ENCODE measurements at regions not wholly inside any gene's neighbourhood (a gene's known extent, or its start where the extent isn't known, plus 50 kb on each side); places are given as distances from the start of the nearest gene placed in this dataset.

GRCh38 chr6:109896341-109896740 lies 81.8 kb upstream of the GPR6 start:
- no peak overlapping the region for H2AFZ ChIP-seq (ENCODE audit: low read depth, low read length)
- DNase-seq, result no peak

GRCh38 chr6:109897025-109897424 lies 81.1 kb upstream of the GPR6 start:
- no peak overlapping the region for H3K9ac ChIP-seq (ENCODE audit: low read depth, low read length)
- H3K4me2 ChIP-seq (ENCODE audit: insufficient read depth, low read length), result no peak overlapping the region
- H3K27ac ChIP-seq (ENCODE audit: low read length), result no peak overlapping the region
- TF ChIP-seq CTCF (IDR thresholded peaks at IDR 0.05; ENCODE audit: borderline replicate concordance, extremely low read depth, low read length, poor library complexity, severe bottlenecking) (no peak), EZH2 (IDR thresholded peaks at IDR 0.05; ENCODE audit: borderline replicate concordance, low read depth, low read length, severe bottlenecking) (no peak)
- no peak for DNase-seq
- H4K20me1 ChIP-seq (ENCODE audit: insufficient read depth, low read length), result no peaks in the 10 kb centered on the region
- H2AFZ ChIP-seq (ENCODE audit: low read depth, low read length), result no peak overlapping the region
- no peaks in the 10 kb centered on the region for H3K79me2 ChIP-seq (ENCODE audit: insufficient read depth, low read length)
- no peak for ATAC-seq (ENCODE audit: insufficient read depth, low read depth)
- H3K9me3 ChIP-seq (ENCODE audit: insufficient read depth, low read length, severe bottlenecking), result no peaks in the 10 kb centered on the region
- no peaks in the 10 kb centered on the region for H3K27me3 ChIP-seq (ENCODE audit: insufficient read depth, low read length, poor library complexity)
- H3K4me1 ChIP-seq (ENCODE audit: insufficient read depth, low read length), result no peaks in the 10 kb centered on the region
- no peak overlapping the region for H3K4me3 ChIP-seq (ENCODE audit: low read depth in 1 of 2, low read length in 2 of 2)
- H3K36me3 ChIP-seq (ENCODE audit: insufficient read depth, low read length), result no peaks in the 10 kb centered on the region

More at GRCh38 chr6:109896341-109896740, 81.8 kb upstream of the GPR6 start:
- Histone ChIP-seq H3K4me1 (ENCODE audit: insufficient read depth, low read length) (no peaks in the 10 kb centered on the region), H3K79me2 (ENCODE audit: insufficient read depth, low read length) (no peaks in the 10 kb centered on the region), H3K4me2 (ENCODE audit: insufficient read depth, low read length) (no peak overlapping the region), H3K4me3 (ENCODE audit: low read depth in 1 of 2, low read length in 2 of 2) (no peak overlapping the region), H3K9me3 (ENCODE audit: insufficient read depth, low read length, severe bottlenecking) (no peaks in the 10 kb centered on the region), H4K20me1 (ENCODE audit: insufficient read depth, low read length) (no peaks in the 10 kb centered on the region), H3K36me3 (ENCODE audit: insufficient read depth, low read length) (no peaks in the 10 kb centered on the region), H3K9ac (ENCODE audit: low read depth, low read length) (no peak overlapping the region), H3K27ac (ENCODE audit: low read length) (no peak overlapping the region), H3K27me3 (ENCODE audit: insufficient read depth, low read length, poor library complexity) (no peaks in the 10 kb centered on the region)
- ATAC-seq (ENCODE audit: insufficient read depth, low read depth), result no peak
- TF ChIP-seq EZH2 (IDR thresholded peaks at IDR 0.05; ENCODE audit: borderline replicate concordance, low read depth, low read length, severe bottlenecking) (no peak), CTCF (IDR thresholded peaks at IDR 0.05; ENCODE audit: borderline replicate concordance, extremely low read depth, low read length, poor library complexity, severe bottlenecking) (no peak)

- Histone ChIP-seq H3K9ac (ENCODE audit: low read depth, low read length) (no peak overlapping the region), H3K79me2 (ENCODE audit: insufficient read depth, low read length) (no peaks in the 10 kb centered on the region), H3K27ac (ENCODE audit: low read length) (no peak overlapping the region), H3K9me3 (ENCODE audit: insufficient read depth, low read length, severe bottlenecking) (no peaks in the 10 kb centered on the region), H3K4me2 (ENCODE audit: insufficient read depth, low read length) (no peak overlapping the region), H4K20me1 (ENCODE audit: insufficient read depth, low read length) (no peaks in the 10 kb centered on the region), H3K27me3 (ENCODE audit: insufficient read depth, low read length, poor library complexity) (no peaks in the 10 kb centered on the region), H2AFZ (ENCODE audit: low read depth, low read length) (no peak overlapping the region), H3K36me3 (ENCODE audit: insufficient read depth, low read length) (no peaks in the 10 kb centered on the region), H3K4me1 (ENCODE audit: insufficient read depth, low read length) (no peaks in the 10 kb centered on the region), H3K4me3 (ENCODE audit: low read depth in 1 of 2, low read length in 2 of 2) (no peak overlapping the region)
- ATAC-seq (ENCODE audit: insufficient read depth, low read depth) (no peak), DNase-seq (no peak)
- no peak for TF ChIP-seq EZH2 (IDR thresholded peaks at IDR 0.05; ENCODE audit: borderline replicate concordance, low read depth, low read length, severe bottlenecking)
- TF ChIP-seq CTCF (IDR thresholded peaks at IDR 0.05; ENCODE audit: borderline replicate concordance, extremely low read depth, low read length, poor library complexity, severe bottlenecking), result no peak
Measured at GRCh38 chr6:109897561-109898080, 80.5 kb upstream of the GPR6 start.

- Histone ChIP-seq H4K20me1 (ENCODE audit: insufficient read depth, low read length) (no peaks in the 10 kb centered on the region), H3K27me3 (ENCODE audit: insufficient read depth, low read length, poor library complexity) (peaks cover 3% of the 10 kb centered on the region), H3K9me3 (ENCODE audit: insufficient read depth, low read length, severe bottlenecking) (no peaks in the 10 kb centered on the region), H2AFZ (ENCODE audit: low read depth, low read length) (no peak overlapping the region), H3K36me3 (ENCODE audit: insufficient read depth, low read length) (no peaks in the 10 kb centered on the region), H3K9ac (ENCODE audit: low read depth, low read length) (no peak overlapping the region), H3K4me2 (ENCODE audit: insufficient read depth, low read length) (no peak overlapping the region), H3K4me3 (ENCODE audit: low read depth in 1 of 2, low read length in 2 of 2) (no peak overlapping the region), H3K4me1 (ENCODE audit: insufficient read depth, low read length) (no peaks in the 10 kb centered on the region), H3K27ac (ENCODE audit: low read length) (no peak overlapping the region), H3K79me2 (ENCODE audit: insufficient read depth, low read length) (no peaks in the 10 kb centered on the region)
- DNase-seq (no peak), ATAC-seq (ENCODE audit: insufficient read depth, low read depth) (no peak)
- TF ChIP-seq CTCF (IDR thresholded peaks at IDR 0.05; ENCODE audit: borderline replicate concordance, extremely low read depth, low read length, poor library complexity, severe bottlenecking) (no peak), EZH2 (IDR thresholded peaks at IDR 0.05; ENCODE audit: borderline replicate concordance, low read depth, low read length, severe bottlenecking) (no peak)
Measured at GRCh38 chr6:109901976-109902375, 76.1 kb upstream of the GPR6 start.

All from DND-41 (cell line).